Spleen (tissue), 7 donors: ENCODE measurements at regions not wholly inside any gene's neighbourhood (a gene's known extent, or its start where the extent isn't known, plus 50 kb on each side); places are given as distances from the start of the nearest gene placed in this dataset.

Experiments
- POLR2A ChIP-seq, 3 donors: fragments of 450-650 bp; IDR thresholded peaks; one replicate each; pipeline ENCODE4 v1.5.1; 2017; ENCODE audit warnings: antibody characterized with exemption in 3 of 3, mild to moderate bottlenecking in 1 of 3
- POLR2AphosphoS5 ChIP-seq, 3 donors: sonication (generic); formaldehyde crosslinking; IDR thresholded peaks; one replicate each; pipeline ENCODE4 v1.5.1; 2017; ENCODE audit warnings: antibody characterized with exemption in 3 of 3
- TF ChIP-seq, protein P1 (sequence below), 11 experiments: fragments of 200-600 bp in 7 of 11; fragments of 450-650 bp in 4 of 11; sonication (generic) in 4 of 11; IDR thresholded peaks in 8 of 11; conservative IDR thresholded peaks in 3 of 11; 1 replicate in 7 of 11; 2 replicates in 4 of 11; pipeline versions ENCODE4 v1.4.0 to v1.8.0; 2016 to 2021; ENCODE audit warnings: antibody characterized with exemption in 11 of 11, inconsistent platforms in 4 of 11, mild to moderate bottlenecking in 1 of 11
- donor health status: DM: no; HTN: no; CAD: no; lungs with moderate emphysema.
- donor health status: DM: no; HTN: no; CAD: no.
- donor health status: DM: no; HTN: no; CAD: no.

DNA sequence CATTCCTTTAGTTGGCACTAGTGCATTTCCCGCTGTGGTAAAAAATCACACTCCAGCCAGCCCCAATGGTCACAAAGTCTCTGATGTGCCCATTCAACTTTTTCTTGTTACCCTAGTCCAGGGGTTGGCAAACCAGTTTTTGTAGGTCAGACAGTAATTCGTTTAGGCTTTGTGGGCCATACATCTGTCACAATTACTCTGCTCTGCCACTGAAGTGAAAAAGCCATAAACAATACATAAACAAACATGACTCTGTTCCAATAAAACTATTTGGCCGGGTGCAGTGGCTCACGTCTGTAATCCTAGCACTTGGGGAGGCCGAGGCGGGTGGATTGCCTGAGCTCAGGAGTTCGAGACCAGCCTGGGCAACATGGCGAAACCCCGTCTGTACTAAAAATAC, 78.5 kb downstream of the POLR2M start:
- no peak for TF ChIP-seq POLR2A (IDR thresholded peaks at IDR 0.05)
- TF ChIP-seq, protein P1, sequence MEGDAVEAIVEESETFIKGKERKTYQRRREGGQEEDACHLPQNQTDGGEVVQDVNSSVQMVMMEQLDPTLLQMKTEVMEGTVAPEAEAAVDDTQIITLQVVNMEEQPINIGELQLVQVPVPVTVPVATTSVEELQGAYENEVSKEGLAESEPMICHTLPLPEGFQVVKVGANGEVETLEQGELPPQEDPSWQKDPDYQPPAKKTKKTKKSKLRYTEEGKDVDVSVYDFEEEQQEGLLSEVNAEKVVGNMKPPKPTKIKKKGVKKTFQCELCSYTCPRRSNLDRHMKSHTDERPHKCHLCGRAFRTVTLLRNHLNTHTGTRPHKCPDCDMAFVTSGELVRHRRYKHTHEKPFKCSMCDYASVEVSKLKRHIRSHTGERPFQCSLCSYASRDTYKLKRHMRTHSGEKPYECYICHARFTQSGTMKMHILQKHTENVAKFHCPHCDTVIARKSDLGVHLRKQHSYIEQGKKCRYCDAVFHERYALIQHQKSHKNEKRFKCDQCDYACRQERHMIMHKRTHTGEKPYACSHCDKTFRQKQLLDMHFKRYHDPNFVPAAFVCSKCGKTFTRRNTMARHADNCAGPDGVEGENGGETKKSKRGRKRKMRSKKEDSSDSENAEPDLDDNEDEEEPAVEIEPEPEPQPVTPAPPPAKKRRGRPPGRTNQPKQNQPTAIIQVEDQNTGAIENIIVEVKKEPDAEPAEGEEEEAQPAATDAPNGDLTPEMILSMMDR (IDR thresholded peaks at IDR 0.05 in 8 of 11, conservative IDR thresholded peaks at IDR 0.05 in 3 of 11): no peak
- TF ChIP-seq POLR2AphosphoS5 (IDR thresholded peaks at IDR 0.05): no peak
